Right hindlimb (tissue), 1 donor: ENCODE measurements at regions not wholly inside any gene's neighbourhood (a gene's known extent, or its start where the extent isn't known, plus 50 kb on each side); places are given as distances from the start of the nearest gene placed in this dataset.
"Not testable (repeated sequence)": the region's sequence is repeated elsewhere in the genome, so short reads cannot be mapped to it uniquely, and the experiment has no call there.

Experiments
- DNase-seq: peaks from one replicate; pipeline ENCODE4 v3.0.0-alpha.2; 2018

DNA sequence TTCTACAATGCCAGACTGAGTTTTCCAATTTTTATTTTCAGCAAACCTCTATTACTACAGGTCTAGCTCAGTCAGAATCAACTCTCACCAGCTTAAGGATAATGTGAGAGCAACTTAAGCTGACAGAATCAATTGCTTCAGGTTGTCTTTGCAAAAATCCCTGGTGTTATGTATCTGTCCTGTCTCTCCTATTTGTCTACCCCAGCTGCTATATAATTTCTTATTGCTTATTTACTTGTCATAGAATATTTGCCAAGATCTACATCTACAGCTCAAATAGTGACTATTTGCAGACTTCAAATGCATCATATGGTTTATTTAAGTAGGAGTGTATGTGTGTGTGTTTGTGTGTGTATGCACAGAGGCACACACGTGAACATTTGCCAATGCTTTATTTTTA, 54.1 kb downstream of the FOXG1 start:
- DNase-seq: no peak

DNA sequence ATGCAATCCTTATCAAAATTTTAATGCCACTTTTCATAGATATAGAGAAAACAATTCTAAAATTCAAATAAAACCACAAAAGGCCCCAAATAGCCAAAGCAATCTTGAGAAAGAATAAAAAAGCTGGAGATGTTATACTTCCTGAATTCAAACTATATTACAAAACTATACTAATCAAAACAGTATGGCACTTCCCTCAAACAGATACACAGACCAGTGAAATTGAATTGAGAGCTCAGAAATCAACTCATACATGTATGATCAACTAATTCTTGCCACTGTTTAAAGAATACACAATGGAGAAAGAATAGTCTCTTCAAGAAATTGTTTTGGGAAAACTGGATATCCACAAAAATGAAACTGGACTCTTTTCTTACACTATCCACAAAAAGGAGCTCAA, 55.4 kb downstream of the FOXG1 start:
- no peak for DNase-seq

DNA sequence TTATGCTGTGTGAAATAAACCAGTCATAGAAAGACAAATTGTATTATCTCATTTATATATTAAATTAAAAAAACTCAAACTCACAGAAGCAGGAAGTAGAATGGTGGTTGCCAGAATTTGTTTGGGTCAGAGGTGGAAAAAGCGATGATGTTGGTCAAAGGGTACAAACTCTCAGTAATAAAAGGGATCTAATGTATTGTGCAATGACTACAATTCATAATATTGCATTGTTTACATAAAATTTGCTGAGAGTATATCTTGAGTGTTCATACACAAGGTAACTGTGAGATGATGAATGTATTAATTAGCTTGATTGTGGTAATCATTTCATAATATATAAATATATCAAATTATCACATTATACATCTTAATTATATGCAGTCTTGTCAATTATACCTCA, 56.7 kb downstream of the FOXG1 start:
- DNase-seq: no peak

DNA sequence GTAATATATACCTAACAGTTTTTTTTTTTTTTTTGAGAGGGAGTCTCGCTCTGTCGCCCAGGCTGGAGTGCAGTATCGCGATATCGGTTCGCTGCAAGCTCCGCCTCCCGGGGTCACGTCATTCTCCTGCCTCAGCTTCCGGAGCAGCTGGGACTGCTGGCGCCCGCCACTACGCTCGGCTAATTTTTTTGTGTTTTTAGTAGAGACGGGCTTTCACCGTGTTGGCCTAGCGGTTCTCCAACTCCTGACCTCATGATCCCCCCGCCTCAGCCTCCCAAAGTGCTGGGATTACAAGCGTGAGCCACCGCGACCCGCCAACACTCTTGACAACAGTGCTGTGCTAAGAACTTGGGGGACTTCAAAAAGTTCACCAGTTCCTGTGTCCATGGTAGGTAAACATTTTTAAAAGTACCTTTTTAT, 63.5 kb downstream of the FOXG1 start:
- no peak for DNase-seq

DNA sequence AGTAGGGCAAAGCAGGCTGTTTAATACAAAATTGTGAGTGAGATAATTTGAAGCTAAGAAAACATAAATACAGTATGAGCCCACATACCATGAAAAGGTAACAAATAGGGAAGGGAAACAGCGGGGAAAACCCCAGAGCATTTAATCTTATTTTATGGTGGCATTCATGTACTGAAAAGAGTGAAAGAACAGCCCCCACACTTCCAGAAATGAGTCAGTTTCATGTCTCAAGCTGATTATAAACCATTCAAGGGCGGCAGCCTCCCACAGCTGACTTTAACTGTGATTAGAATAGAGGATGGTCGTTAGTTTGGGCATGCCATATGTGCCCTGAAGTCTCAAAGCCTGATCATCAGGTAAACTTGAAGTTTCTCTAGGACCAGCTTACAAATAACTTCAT, 64.5 kb downstream of the FOXG1 start:
- no peak for DNase-seq

DNA sequence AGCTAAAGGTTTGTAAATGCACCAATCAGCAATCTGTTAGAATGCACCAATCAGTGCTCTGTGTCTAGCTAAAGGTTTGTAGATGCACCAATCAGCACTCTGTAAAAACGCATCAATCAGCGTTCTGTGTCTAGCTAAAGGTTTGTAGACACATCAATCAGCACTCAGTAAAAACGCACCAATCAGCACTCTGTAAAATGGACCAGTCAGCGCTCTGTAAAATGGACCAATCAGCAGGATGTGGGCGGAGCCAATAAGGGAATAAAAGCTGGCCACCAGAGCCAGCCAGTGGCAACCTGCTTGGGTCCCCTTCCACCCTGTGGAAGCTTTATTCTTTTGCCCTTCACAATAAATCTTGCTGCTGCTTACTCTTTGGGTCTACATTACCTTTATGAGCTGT, 76.0 kb downstream of the FOXG1 start:
- not testable (repeated sequence) for DNase-seq

DNA sequence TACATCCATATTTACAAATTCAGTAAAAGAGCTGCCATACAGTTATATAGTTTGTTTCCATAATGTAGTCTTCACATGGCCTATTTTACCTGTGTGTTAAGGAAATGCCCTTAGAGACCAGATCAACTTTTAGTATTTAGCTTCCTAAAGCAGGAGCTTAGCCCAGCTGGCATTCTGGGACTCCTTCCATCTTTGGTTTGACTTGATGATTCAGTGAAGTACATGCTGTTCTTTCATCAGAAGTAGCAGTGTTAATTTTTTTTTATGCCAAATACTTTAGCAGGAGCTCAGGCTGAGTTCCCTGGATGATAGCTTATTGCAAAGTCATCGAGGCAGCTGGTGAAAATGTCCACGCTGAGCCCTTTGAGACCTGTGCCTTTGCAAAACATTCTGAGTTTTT, 101.0 kb downstream of the FOXG1 start:
- no peak for DNase-seq

DNA sequence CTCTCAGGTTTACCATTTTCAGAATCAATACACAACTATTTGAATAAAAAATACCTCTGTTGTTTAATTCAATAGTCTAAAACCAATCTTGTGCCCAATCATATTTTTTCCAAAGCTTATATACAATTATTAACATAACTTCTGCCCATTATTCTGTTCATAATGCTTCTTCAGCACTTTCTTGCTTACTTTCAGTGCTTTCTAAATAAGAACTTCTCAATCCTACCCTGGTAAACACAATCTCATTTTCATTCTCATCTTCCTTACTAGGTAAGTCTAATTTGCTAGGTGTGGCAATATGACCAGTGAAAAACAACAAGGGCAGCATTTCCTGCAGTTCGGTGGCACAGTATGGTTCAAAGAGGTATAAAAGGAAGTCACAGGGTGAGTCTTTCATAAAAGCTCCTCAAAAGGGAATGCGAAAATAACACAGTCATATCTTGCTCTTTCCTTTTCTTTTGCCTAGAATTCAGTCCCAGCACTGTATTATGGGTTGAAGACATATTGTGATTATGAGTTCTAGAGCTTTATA, 103.5 kb downstream of the FOXG1 start:
- DNase-seq: no peak

DNA sequence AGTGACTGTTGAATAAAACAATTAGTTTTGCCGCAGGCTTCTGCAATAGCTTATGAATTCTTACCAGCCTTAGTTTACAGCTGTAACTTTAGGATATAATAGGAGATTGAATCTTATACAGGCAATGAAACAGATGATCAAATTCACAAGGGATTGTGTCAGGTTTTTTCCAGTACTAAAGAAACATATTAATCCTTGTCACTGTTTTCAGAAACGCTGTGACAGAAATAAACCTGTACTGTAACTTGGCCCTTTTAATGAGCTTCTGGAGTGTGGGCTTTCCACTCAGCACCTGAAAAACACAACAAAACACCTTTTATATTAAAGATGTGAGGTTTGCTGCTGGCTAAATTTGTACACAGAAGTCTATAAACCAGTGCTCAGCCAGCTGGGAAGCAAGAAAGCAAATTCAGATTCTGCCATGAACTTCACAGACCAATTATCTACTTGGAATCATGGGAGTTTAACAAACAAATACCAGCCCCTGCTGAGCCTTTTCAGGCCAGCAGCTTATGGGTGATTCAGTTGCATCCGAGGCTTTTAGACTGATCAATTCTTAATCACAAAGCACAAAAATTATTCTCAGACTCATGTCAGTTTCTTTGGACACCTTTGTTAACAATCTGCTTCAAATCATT, 109.5 kb downstream of the FOXG1 start:
- DNase-seq: no peak

DNA sequence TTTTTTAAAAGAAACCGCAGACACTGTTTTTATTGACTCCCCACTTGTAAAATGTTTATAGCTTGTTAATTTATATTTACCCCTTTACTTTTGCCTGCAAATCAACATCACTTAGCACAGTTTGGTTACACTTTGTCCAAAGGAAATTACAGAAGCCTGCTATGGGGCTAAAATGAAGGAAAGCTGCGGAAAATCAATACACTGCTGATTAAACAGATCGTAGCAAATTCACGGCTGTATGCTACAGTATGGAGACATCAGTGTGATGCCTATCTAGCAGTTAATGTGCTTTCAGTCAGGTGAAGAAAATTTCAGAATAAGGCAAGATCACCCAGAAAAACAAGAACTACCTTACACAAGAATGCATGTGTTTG, 110.0 kb downstream of the FOXG1 start:
- DNase-seq: no peak

DNA sequence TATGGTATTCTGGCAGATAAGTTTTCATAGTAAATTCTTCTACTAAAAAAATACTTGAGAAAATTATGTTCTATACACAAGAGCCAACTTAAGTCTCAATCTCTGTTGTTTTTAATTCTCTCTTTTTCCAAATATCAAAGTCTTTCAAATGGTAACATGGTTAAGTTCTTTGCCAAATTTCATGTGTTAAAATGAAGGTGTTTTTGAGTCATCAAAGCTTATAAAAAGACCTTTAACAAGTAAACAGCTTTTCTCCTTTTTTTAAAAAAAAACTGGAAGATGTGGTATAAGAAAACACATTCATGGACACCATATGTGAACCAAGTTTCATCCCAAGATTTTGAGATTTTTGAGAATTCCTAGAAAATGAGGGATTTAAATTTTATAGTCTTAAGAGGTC, 111.3 kb downstream of the FOXG1 start:
- DNase-seq: no peak

DNA sequence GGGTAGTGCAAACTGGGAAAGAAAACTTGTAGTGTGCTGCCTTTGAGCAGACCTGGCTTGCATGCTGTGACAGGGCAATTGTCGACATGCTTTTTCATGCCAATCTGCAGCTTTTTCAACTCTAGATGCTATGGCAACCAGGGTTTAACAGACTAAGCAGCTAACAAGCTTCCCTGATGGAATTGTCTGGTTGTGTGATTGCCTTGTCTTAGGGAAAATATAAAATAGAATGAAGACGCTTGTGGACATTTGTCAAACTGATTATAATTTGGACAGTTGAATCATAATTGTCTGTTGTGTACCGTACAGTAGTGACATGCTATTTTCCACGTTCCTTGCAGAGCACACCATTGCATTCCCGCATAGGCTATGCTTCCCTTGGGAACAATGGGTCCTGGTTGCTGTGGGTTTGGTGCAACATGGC, 113.0 kb downstream of the FOXG1 start:
- DNase-seq: no peak

DNA sequence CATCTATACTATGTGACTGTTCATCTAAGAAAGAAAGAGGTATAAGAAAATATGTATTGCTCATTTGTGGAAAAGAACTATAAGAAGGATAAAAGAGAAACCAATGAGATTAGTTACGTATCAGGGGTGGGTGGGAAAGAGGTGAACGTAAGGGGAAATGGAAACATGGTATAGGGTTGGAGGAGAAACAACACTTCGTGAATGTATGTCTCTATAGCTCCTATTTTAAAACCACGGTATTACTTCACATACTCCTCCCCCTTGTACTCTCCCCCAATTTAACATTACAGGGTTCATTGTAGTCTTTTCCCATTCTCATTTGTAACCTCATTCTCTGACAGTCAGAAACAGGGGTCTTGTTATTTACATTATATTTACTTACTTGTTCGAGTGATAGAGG, 120.4 kb downstream of the FOXG1 start:
- no peak for DNase-seq

DNA sequence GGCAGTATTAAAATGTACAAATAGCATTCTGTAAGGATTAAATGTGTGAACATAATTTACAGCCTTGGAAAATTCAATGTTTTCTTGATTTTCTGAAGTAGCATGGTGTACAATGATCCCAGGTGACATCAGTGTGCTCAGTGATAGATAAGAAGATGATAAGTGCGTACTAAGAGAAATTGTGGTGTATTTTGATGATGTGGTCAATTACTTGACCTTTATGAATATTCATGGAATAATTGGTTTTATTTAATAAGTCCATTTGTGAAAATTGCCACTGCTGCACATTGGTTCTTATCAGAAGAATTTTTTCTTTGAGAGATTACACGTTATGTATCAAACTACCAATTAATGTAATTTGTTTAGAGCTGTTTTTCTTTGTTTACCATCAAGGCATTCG, 128.8 kb downstream of the FOXG1 start:
- DNase-seq: no peak

DNA sequence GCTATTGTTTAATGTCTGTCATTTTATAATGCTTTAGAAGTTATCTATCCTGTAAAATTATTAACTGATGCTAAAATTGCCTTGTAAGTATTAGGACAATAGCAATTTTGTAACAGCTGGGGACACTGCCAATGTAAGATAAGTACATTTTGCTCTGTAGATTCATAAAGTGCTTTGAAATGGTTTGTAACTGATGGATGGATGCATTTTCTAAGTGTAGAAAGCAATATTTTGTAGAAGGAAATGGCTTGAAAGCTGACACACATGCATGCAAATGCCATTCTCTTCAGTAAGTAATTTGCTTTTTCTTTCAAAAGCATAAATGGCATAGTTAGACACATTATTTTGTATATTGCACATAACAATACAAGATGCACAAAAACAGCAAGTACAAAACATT, 129.8 kb downstream of the FOXG1 start:
- DNase-seq: no peak

DNA sequence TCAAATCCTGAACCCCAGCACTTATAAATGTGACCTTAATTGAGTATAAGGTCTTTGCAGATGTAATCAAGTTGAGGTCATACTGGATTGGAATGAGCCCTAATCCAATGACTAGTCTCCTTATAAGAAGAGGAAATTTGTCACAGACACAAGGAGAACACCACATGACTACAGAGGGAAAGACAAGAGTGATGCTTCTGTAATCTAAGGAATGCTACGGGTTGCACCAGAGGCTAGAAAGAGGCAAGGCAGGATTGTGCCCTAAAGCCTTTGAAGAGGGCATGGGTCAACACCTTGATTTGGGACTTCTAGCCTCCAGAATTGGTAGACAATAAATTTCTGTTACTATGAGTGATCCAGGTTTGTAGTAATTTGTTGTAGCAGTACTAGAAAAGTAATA, 135.0 kb downstream of the FOXG1 start:
- no peak for DNase-seq

DNA sequence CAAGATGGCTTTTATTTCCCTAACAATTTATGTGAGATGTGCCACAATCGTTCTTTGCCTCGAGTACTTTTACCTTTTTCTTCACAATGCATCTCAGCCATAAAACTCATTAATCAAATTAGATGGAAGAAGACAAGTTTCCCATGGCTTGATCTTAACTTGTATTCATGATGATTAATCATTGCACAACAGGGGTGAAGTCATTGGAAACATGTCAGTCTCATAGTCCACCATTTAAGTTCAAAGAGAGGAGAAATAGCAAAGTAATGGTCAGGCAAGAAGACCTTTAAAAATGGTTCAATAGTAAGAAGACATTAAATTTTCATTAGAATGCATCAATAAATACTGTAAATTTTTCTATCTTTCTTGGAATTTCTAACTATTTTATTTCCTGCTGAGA, 136.3 kb downstream of the FOXG1 start:
- no peak for DNase-seq

DNA sequence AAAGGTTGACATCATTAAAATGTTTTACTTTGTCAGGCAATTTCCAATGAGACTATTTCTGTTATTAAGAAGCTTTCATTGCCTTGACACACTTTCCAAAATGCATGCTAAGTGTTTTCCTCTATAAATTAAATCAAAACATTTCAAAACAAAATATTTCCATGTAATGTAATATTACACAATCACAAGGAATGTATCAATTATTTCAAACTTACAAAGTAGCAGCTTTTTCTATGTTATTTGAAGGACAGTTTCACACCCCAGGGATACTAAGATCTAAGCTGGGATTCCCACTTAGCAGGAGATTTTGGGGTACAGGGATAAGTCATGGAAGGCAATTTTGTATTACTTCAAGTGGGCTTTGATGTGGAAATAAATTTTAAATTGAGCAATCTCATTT, 144.9 kb downstream of the FOXG1 start:
- DNase-seq: no peak

DNA sequence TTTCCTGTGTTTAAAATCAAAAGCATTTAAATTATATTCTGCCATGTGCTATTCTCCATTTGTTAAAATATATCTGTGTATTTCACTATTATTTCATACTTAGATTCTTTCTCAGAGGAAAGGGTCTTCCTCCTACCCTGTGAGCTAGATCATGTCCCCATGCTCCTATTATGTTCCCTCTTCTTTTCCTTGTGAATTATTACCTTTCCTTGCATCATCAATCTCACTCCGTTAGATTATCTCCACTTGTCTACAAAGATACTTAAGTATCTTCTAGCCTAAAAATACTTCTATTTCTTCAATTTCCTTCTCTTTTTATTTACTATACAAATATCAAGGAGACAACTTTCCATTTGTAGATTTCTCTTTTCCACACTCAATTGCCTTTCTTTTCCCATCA, 146.5 kb downstream of the FOXG1 start:
- DNase-seq: no peak

DNA sequence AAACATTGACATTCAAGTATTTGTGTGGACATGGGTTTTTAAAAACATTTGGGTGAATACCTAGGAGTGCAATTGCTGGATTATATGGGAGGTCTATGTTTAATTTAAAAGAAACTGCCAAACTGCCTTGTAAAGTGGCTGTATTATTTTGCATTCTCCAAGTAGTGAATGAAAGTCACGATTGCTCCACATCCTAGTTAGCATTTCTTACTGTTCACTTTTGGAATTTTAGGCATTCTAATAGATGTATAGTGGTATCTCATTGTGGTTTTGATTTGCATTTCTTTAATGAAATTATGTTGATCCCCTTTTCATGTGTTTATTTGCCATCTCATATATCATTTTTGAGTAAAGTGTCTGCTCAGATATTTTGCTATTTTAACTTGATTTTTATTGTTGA, 159.5 kb downstream of the FOXG1 start:
- DNase-seq: no peak

DNA sequence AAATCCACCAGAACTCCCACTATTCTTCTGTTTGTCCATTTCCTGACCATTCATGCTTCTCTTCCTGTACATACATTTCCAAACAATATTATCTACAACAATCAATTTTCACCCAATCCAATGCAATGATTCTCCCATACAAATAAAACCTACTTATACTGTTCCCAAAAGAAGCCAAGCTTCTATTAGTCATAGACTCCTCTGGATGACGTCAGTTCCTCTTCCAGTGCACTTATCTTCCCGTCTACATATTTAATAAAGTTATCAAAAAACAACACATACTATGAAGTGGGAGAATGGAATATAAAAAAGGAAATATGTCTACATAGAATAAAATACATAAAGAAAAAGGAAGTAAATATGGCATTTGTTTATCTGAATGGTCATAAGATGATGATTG, 165.4 kb downstream of the FOXG1 start:
- no peak for DNase-seq

DNA sequence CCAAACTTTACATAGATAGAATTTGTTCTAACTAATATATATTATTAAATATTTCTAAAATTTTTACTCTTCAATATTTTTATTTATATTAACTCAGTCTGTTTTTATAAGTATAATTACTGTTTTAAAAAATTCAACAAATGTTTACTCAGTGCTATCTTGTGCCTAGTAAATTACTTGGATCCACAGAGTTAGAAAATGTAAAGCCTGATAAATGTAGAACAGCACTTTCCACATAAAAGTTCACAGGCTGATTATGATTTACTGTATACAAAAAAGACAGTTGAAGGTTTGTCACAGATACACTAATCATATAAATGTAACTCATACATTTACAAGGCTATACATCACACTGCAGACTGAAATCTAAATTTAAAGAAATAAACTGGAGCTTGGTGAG, 170.0 kb downstream of the FOXG1 start:
- DNase-seq: no peak

DNA sequence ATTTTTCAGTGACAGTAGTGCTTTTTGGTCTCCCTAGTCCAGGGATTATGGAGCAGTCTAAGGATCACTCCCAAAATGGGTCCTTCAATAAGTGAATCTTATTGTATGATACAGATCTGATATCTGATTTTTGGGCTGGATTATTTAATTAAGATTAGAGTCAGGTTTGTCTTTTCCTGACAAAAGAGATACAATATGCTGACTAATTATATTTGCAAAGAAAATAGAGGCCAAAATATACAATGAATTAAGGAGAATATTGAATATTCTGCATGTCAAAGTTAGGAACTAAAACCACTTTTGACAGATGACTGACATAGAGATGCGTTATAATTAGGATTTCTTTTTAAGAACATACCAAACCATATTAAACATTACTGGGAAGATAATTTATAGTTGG, 175.2 kb downstream of the FOXG1 start:
- DNase-seq: no peak

DNA sequence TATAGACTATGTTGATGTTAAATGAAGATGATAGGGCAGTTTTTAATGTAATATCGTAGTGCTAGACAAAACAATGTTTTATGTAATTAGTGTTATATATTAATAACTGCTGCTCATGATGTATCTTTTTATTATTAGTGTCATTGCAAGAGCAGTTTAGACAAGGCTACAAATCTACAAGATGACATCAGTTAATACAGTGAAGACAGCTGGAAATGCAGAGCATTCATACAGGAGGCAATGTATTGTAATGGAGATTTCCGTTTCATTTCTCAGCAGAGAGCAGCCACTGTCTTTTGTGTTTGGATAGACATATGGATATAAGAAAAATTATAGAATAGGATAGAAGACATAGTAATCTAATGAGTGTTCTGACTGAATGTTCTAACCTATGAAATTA, 178.0 kb downstream of the FOXG1 start:
- DNase-seq: no peak

DNA sequence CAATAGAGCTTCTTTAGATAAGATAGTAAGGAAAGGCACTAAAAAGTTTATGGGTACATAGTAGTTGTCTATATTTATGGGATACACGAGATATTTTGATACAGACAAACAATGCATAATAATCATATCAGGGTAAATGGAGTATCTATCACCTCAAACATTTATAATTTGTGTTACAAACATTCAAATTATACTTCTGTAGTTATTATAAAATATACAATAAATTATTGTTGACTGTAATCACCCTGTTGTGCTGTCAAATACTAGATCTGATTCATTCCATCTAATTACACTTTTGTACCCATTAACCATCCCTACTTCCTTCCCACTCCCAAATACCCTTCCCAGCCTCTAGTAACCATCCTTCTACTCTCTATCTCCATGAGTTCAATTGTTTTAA, 179.7 kb downstream of the FOXG1 start:
- DNase-seq: no peak

DNA sequence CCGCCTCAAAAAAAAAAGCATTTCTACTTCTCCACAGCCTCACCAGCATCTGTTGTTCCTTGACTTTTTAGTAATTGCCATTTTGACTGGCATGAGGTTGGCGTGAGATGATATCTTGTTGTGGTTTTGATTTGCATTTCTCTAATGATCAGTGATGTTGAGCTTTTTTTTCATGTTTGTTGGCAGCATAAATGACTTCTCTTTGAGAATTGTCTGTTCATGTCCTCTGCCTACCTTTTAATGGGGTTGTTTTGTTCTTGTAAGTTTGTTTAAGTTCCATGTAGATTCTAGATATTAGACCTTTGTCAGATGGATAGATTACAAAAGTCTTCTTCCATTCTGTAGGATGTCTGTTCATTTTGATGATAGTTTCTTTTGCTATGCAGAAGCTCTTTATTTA, 182.9 kb downstream of the FOXG1 start:
- DNase-seq: no peak
